ENCODE measurements at regions not wholly inside any gene's neighbourhood (a gene's known extent, or its start where the extent isn't known, plus 50 kb on each side); places are given as distances from the start of the nearest gene placed in this dataset.

DNA sequence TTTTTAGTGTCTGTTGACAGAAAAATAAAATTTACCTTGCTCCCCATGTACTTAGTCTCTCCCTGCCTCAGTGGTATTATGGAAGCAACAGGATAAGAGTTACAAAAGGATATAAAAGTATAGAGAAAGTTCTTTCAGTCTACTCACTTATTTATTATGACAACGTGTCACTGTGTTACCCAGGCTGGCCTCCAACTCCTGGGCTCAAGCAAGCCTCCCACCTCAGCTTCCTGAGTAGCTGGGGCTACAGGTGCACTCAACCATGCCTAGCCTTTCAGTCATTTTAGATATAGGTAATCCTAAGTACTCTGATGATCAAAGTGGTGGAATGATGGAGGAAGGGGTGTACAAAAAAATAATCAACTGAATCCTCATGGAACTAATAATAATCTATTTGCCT is 215.2 kb upstream of the MKLN1 start:
- DNase-seq: no peak

DNA sequence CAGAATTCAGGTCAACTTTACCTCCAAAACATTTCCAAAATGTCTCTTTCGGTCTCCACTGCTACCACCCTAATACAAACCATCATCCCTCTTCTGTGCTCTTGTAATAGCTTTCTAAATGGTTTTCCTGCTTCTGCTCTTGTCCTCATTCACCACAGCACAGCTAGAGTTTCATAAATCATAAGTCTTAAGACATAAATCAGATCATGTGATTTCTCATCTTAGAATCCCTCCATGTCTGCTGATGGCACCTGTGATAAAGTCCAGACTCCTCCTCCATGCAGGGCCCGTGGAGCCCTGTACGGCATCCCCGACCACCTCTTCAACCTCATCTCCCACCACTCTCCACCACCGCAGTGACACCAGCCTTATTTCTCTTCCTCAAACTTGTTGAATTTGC is 212.3 kb upstream of the MKLN1 start:
- DNase-seq: no peak

DNA sequence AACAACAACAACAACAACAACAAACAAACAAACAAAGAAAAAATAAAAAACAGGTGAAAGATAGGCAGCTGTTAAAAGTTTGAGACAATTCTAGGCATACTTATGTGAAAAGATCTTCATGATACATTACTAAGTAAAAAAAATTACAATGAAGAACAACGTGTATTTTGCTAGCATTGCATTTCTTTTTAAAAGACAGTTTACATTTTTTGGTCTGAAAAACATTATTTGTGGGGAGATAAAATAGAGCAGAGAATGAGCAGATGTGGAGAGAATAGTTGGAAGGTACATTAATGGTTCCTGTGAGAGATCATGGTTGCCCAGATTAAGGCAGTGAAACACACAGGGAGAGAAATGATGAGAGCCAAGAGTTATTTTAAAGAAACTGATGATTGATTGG is 210.2 kb upstream of the MKLN1 start:
- no peak for DNase-seq

DNA sequence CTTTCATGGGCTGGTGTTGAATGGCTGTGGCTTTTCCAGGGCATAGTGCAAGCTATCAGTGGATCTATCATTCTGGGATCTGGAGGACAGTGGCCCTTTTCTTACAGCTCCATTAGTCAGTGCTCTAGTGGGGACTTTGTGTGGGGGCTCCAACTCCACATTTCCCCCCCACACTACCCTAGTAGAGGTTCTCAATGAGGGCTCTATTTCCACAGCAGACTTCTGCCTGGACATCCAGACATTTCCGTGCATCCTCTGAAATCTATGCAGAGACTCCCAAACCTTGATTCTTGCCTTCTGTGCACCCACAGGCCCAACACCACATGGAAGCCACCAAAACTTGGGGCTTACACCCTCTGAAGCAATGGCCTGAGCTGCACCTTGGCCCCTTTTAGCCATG is 208.3 kb upstream of the MKLN1 start:
- DNase-seq: no peak

DNA sequence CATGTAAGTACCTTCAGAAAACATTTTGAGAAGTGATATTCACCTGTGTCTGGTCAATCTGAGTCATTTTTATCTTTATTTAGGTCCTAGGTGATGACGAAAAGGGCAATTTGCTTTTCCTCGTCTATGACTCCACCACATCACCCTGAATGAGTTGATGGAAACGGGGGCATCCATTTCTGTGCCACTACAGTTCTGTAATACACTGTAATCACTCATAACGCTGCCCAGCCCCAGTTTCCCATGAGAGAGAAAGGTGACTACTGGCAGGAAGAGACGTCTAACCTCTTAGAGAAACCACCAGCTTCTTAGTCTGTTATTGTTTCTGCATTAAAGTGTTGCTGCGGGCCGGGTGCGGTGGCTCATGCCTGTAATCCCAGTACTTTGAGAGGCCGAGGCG is 205.3 kb upstream of the MKLN1 start:
- DNase-seq: no peak

DNA sequence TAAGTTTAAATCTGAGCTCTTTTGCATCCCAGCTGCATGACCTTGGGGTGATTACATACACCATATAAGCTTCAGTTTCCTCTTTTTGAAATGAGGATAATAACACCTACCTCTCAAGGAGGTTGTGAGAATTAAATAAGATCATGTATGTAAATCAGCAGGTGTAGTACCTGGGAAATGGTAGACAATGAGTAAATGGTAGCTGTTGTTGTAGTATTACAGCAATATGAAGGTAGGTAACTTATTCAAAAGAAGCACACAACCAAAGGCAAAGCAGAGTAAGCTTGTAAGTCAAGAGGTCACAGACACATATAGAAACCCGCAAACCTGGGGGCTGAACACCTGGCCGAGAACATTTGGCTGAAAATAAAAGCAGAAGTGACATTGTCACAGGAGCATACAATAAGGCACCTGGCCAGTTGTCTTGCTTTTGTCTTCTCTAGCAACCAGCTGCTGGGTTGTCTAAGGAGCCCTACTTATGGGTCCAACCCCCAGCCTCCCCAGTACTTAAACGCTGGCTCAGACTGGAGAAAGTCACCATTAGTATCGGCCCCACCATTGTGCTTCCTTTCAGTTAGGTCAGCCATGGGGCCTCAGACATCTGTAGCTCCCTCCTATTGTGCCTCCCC is 203.6 kb upstream of the MKLN1 start:
- DNase-seq: no peak

DNA sequence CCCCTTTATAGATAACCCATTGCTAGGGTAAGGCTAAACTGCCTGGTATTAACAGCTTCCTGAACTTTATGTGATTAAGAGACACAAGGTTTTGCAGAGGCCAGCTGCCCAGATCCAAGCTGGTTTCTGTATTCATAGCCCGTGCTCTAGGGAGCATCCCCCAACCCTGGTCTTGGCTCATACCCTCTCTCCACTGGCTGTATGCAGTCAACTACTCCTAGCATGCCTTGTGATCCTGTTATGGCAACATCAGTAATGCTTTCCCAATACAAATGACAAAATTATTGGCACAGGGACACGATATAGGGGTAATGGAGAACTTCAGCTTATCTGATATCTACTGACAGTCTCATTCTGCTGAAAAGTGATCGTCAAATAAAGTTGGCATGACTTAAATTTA is 202.8 kb upstream of the MKLN1 start:
- DNase-seq: peak; percentile 17

DNA sequence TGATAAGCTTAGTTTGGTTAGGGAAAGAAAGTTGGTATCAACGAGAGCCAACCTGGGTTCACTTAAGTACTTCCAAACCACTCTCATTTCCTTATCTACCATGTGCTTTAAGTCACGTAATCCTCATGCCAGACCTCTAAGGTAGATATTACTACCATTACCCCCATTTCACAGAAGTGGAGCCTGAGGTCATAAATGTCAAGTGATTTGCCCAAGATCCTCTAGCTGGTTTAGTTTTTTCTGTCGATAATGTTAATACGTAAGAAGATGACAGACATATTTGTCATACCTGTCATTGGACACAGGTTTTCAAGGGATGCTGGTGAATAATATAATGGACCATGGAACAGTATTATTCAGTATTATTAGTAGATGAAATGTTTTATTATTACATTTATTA is 197.4 kb upstream of the MKLN1 start:
- DNase-seq: no peak

DNA sequence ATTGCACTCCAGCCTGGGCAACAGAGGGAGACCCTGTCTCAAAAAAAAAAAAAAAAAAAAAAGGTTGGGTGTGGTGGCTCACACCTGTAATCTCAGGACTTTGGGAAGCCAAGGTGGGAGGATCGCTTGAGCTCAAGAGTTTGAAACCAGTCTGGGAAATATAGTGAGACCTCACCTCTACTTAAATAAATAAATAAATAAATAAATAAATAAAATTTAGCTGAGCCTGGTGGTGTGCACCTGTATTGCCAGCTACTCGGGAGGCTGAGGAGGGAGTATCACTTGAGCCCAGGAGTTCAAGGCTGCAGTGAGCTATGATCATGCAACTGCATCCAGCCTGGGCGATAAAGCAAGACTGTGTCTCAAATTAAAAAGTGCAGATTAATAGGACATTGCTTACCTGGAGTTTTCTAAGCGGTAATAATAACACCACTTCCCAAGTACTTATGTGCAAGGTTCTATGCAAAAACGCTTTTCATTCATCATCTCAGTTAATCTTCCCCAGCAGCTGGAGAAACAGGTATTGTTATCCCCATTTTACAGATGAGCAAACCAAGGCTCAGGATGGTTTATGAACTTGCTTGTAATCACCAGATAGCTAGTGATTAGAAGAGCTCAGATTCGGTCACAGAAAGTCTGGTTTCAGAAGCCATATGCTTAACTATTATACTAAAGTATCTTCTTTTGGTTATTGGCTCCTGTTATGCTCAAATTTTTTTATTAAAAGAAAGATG is 196.5 kb upstream of the MKLN1 start:
- no peak for DNase-seq

DNA sequence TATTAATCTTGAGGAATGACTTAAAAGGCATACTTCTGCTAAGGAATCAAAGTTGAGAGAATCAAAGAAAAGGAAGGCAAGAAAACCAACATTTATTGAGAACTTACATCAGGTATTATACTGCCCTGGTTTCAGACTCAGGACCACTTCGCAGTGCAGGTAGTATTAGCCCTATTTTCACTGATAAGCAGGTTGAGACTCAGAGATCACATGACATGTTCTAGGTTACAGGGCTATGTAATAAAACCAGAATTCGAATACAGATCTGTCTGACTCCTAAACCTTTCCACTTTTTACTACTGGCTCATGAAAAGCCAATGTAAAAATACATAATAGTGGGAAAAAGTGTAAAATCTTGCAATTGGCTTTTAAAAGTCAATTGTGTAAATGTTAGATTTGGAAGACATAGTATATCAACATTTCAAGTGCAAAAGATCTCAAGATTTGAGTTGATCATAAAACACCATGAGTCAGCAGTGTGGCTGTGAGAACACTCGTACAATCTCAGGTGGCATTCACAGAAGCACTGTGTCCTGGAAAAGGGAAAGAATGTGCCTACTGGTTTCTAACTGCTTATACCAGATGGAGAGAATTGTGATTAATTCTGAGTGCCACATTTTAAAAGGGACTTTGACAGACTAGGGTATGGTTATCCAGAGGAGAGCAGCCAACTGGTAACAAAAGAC is 195.8 kb upstream of the MKLN1 start:
- DNase-seq: no peak

DNA sequence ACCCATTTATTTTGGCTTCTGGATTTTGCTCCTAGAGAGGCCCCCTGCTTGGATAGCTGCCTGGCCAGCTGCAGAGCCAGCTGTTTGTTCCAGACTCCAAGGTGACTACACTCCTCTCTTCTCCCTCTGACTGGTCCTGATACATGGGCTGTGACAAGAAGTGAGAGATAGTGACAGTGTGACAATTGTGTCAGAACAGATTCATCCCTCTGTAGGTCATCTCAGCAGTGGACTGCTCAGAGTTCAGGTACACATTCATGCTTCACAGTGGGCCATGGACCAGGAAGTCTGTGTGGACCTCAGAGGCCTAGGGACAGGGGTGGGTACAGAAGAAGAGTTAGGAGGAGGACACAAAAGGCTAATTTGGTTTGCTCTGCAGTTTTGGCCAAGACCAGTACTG is 188.2 kb upstream of the MKLN1 start:
- DNase-seq: no peak

DNA sequence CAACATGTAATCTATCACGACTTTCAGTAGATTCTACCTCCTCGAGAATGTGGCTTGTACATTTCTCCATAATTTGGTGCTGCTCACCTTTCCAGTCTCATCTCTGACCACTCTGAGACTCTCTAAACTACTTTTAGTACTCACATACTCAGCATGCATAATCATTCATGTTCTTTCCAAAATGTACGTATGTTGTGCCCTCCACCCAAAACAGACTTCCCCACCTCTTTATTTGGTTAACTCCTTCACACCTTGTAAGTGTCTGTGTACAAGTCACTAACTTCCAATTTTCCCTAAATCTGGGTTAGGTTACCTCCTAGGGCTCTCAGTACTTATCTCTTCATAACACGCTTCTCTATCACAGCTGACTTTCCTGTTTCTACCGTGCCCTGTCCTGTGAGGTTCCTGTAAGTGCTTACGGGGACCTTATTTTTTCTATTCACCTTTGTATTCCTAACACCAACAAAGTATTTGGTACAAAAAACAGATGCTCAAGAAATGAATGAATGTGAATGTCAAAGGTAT is 186.2 kb upstream of the MKLN1 start:
- no peak for DNase-seq

DNA sequence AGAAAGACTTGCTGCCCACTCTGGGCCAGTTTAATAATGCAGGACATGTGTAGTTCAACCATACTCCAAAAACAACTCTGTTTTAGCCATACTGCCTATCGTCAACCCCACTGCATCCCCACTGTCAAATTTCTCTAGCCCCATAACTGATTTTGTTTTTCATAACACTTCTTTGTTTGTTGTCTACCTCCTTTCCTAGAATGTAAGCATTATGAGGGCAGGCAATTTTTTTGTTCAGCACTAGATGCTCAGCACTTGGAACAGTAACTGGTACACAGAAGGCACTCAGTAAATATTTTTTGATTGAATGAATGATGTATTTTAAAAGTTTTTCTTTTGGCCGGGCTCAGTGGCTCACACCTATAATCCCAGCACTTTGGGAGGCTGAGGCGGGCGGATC is 183.8 kb upstream of the MKLN1 start:
- DNase-seq: no peak

DNA sequence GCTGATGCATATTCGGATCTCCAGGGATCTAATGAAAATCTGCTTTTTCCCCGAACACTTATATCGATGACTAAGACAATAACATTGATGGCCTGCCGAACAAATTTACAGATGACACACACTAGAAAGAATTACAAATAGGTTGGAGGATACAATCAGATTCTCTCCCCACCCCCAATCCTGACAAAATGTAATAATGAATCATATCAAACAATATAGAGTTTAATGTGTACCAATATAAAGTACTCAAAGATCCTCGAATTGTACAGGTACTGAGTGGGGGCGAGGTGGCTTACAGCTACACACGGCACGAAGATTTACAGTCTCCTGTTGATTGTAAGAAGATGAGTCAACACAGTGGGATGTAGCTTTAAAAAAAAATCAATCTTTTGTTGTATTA is 182.7 kb upstream of the MKLN1 start:
- DNase-seq: no peak

DNA sequence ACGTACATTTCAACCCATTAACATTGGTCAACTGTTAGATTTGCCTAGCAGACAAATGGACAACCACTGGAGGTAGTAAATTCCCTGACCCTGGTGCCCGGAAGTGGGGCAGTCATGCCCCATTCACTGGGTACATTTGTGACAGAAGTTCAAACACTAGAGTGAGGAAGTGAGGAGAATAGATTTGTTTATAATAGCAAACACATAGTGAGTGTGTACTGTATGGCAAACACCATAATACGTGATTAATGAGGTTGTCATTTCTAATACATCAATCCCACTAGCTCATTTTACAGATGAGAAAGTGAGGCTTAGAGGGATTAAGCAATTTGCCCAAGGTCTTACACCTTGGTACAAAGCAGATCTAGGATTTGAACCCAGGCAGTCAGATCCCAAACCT is 181.9 kb upstream of the MKLN1 start:
- no peak for DNase-seq

DNA sequence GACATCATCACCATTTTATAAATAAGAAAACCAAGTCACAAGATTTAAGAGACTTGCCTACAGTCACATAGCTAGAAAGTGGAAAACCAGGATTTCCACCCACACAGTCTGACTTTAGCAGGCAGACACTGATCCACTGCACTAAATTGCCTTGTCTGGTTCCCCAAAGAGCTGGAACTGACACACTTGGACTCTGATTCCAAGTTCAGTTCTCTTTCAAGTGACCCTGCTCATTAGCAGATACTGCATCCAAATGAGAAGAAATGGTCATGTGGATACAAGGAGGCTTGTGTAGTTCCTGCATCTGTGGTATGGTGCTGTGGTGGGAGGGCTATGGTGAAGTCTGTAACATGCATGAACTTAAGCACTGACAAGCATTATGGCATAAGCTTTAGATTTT is 180.1 kb upstream of the MKLN1 start:
- no peak for DNase-seq

DNA sequence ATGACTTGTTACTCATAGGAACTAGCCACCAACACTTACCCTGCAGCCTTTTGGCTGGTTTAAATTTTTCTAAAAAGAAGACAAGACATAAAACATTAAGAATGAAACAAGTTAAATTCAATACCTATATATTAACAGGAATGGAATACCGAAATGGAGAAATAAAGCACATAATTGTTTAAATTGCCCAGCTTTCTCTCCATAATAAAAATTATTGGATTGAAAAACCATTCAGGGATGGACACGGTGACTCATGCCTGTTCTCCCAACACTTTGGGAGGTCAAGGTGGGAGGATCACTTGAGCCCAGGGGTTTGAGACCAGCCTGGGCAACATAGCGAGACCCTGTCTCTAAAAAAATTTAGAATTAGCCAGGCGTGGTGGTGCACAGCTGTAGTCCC is 179.4 kb upstream of the MKLN1 start:
- no peak for DNase-seq

DNA sequence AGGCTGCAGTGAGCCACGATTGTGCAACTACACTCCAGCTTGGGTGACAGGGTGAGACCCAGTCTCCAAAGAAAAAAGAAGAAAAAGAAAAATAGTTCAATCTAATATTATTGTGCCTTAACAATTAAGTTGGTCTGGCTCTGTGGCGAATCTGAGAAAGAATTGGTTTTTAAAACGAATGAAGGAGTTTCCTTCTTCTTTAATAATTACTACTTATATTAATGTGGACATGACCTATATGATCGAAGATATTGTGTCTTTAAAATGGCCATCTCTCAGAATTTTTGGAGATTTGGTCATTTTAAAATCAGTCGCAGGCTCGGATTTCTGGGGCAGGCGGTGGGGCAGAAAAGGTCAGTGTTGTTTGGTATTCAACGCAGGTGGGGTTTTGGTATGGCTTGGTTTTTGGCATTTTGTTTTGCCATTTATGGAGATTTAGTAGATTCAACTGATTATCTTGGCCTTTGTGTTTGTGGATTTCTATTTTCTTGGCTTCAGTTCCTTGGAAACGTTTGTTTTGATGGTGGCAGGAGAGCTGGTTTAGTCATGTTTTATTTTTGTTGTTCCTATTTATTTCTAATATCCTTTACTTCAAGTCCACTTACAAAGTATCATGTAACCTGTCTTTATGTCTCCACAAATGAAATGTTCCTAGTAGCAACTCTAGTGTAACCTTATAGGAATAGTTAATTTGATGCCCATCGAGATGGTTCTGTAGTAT is 178.8 kb upstream of the MKLN1 start:
- DNase-seq: no peak

DNA sequence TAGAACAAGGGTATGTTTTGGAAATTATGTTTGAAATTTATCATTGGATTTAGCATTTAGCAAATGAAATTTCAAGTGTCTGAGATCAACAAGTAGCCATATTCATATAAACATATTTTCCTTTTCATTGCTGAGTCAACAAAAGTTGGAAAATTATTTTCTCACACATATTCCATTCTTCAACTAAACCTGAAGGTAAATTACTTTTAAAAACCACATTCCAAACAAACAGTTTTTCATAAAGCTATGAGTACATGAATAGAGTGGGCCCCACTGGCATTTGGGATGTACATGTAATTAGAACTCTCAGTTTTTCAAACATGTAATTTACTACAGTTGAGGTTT is 178.3 kb upstream of the MKLN1 start:
- no peak for DNase-seq

DNA sequence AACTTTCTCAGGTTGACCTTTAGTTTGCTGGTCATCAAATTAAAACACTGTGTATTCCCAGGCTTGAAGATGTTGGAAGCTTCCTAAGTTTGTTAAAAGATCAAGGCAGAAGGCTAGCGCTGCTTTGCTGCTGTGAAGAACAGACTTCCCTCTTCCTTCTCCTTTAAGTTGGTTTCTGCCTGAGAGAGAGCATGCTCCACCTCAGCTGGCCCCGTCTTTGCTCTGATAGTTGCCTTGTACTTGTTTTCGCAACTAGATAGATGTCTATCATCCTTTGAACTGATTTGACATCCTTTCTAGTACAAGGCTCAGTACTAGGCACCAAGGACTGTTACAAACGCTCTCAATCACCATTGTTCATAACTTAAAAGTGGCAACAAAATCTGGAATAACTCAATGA is 177.8 kb upstream of the MKLN1 start:
- no peak for DNase-seq

DNA sequence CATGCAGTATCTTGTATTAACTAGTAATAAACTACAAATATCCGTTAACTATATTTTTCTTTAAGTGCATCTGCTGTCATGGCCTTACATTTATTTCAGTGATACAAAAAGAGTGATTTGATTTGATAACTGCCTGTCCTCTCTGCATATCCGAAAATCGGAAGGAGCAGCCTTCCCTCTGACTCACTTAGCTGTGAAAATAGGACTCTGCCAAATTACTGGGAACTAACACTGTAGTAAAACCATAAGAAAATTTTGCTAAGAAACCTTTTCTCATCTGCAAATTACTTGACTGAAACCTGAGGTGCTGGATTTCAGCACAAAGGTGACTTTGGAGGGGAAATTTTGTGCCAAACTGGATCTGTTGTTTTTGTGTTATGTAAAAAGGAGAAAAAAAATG is 176.6 kb upstream of the MKLN1 start:
- no peak for DNase-seq

DNA sequence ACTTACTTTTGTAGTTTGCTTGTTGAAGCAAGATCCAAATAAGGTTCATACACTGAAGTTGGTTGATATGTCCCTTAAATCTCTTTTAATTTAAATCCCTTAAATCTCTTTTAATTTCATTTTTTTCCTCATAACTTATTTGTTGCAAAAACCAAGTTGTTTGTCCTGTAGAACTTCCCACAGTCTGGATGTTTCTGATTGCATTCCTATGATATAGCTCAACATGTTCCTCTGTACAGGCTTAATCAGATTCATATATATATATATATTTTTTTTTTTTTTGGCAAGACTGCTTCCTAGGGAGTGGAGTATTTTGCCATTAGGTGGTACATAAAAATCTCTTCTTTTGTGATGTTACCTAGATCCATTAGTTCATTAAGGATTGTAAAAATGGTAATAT is 174.9 kb upstream of the MKLN1 start:
- DNase-seq: no peak

DNA sequence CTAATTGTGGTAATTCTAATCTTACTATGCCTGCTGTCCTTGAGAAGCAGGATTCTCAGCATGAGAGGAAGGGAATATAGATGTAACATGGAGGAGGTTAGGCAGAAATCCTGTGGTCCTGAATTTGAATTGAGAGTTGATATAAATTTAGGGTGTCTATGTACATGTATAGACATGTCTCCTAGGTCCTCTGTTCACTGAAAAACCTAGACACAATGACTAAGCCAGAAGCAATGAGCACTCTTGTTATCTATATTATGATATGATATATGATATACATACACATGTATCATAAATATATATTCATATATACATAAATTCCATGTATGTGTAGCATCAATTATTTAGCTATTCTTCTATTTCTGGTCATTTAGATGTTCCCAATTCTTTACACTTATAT is 173.3 kb upstream of the MKLN1 start:
- no peak for DNase-seq

Data from inflammatory macrophage treated with lipopolysaccharide for 4 hours (primary cell).